Upper lobe of left lung (tissue), 4 donors: ENCODE measurements at regions not wholly inside any gene's neighbourhood (a gene's known extent, or its start where the extent isn't known, plus 50 kb on each side); places are given as distances from the start of the nearest gene placed in this dataset.

ENCODE experiments used
- EP300 ChIP-seq, 4 donors: sonication (generic); formaldehyde crosslinking; IDR thresholded peaks; one replicate each; pipeline ENCODE4 v1.5.1; 2017; ENCODE audit warnings: antibody characterized with exemption in 4 of 4, control low read depth in 2 of 4
- POLR2A ChIP-seq, 4 donors: fragments of 450-650 bp; IDR thresholded peaks; one replicate each; pipeline ENCODE4 v1.5.1; 2016 to 2017; ENCODE audit warnings: antibody characterized with exemption in 4 of 4, mild to moderate bottlenecking in 2 of 4
- TF ChIP-seq, protein P1 (sequence below), 6 experiments: fragments of 450-650 bp in 4 of 6; fragments of 200-600 bp in 2 of 6; sonication (generic) in 2 of 6; IDR thresholded peaks; one replicate each; pipeline ENCODE4 v1.5.1; 2016 to 2019; ENCODE audit warnings: antibody characterized with exemption in 6 of 6

- TF ChIP-seq EP300 (IDR thresholded peaks at IDR 0.05), result no peak
- TF ChIP-seq, protein P1, sequence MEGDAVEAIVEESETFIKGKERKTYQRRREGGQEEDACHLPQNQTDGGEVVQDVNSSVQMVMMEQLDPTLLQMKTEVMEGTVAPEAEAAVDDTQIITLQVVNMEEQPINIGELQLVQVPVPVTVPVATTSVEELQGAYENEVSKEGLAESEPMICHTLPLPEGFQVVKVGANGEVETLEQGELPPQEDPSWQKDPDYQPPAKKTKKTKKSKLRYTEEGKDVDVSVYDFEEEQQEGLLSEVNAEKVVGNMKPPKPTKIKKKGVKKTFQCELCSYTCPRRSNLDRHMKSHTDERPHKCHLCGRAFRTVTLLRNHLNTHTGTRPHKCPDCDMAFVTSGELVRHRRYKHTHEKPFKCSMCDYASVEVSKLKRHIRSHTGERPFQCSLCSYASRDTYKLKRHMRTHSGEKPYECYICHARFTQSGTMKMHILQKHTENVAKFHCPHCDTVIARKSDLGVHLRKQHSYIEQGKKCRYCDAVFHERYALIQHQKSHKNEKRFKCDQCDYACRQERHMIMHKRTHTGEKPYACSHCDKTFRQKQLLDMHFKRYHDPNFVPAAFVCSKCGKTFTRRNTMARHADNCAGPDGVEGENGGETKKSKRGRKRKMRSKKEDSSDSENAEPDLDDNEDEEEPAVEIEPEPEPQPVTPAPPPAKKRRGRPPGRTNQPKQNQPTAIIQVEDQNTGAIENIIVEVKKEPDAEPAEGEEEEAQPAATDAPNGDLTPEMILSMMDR (IDR thresholded peaks at IDR 0.05), result no peak
- TF ChIP-seq POLR2A (IDR thresholded peaks at IDR 0.05), result no peak
Observed at GRCh38 chr2:13193900-13194299, 477.2 kb downstream of the TRIB2 start.
